ENCODE measurements at regions not wholly inside any gene's neighbourhood (a gene's known extent, or its start where the extent isn't known, plus 50 kb on each side); places are given as distances from the start of the nearest gene placed in this dataset.

- H3K9me2 ChIP-seq (ENCODE audit: insufficient read depth): no peaks in the 10 kb centered on the region
- no peaks in the 10 kb centered on the region for H3K79me2 ChIP-seq (ENCODE audit: low read depth)
- H3K27ac ChIP-seq: no peak overlapping the region
- intact Hi-C loops (cut with micrococcal nuclease; ENCODE audit: unreplicated experiment): loop anchor here (5.0 kb wide), 2 partner anchors 41 to 89 kb away; no protein-coding TSS in a partner anchor
- TF ChIP-seq CTCF (conservative IDR thresholded peaks at IDR 0.05) (no peak), EZH2 (IDR thresholded peaks at IDR 0.05; ENCODE audit: low read depth) (no peak)
- H4K20me1 ChIP-seq (ENCODE audit: insufficient read depth): no peaks in the 10 kb centered on the region
- no peaks in the 10 kb centered on the region for H3K36me3 ChIP-seq (ENCODE audit: low read depth)
- H3K27me3 ChIP-seq (ENCODE audit: insufficient read depth, low read depth): no peaks in the 10 kb centered on the region
- H3K9me3 ChIP-seq (ENCODE audit: insufficient read depth, low read depth): no peaks in the 10 kb centered on the region
- H3K4me3 ChIP-seq: no peak overlapping the region
- H3K4me2 ChIP-seq: 0 out of 2 replicates have a peak overlapping the region, but pooled peaks have one; percentile 2
- CTCF ChIA-PET: no interaction called here
- POLR2A ChIA-PET (ENCODE audit: unreplicated experiment): no interaction called here
- H2AFZ ChIP-seq: no peak overlapping the region
- H3F3A ChIP-seq (ENCODE audit: insufficient read depth, low read depth): peaks cover 43% of the 10 kb centered on the region
- peak; percentile 43 to 61 for DNase-seq
- no TSS peak for BruUV-seq (replicated peaks)
- H3K4me1 ChIP-seq (replicated peaks; ENCODE audit: insufficient read depth): peaks cover 70% of the 10 kb centered on the region
Measured at GRCh38 chr20:50373674-50374286, 136.4 kb upstream of the PTPN1 start.

GRCh38 chr20:50374541-50375078 is 135.6 kb upstream of the PTPN1 start:
- Histone ChIP-seq H3K4me2 (no peak overlapping the region), H3K27ac (no peak overlapping the region), H3K27me3 (ENCODE audit: insufficient read depth, low read depth) (no peaks in the 10 kb centered on the region), H3K4me1 (replicated peaks; ENCODE audit: insufficient read depth) (peaks cover 63% of the 10 kb centered on the region), H3K9me2 (ENCODE audit: insufficient read depth) (no peaks in the 10 kb centered on the region), H3K79me2 (ENCODE audit: low read depth) (no peaks in the 10 kb centered on the region), H2AFZ (no peak overlapping the region), H4K20me1 (ENCODE audit: insufficient read depth) (no peaks in the 10 kb centered on the region), H3K4me3 (no peak overlapping the region), H3F3A (ENCODE audit: insufficient read depth, low read depth) (peaks cover 48% of the 10 kb centered on the region), H3K9me3 (ENCODE audit: insufficient read depth, low read depth) (no peaks in the 10 kb centered on the region), H3K36me3 (ENCODE audit: low read depth) (no peaks in the 10 kb centered on the region)
- no TSS peak for BruUV-seq (replicated peaks)
- TF ChIP-seq EZH2 (IDR thresholded peaks at IDR 0.05; ENCODE audit: low read depth) (no peak), CTCF (conservative IDR thresholded peaks at IDR 0.05) (no peak)
- DNase-seq: no peak
- ChIA-PET CTCF (no interaction called here), POLR2A (ENCODE audit: unreplicated experiment) (no interaction called here)
- intact Hi-C loops (cut with micrococcal nuclease; ENCODE audit: unreplicated experiment): loop anchor here (5.0 kb wide), 2 partner anchors 42 to 88 kb away; no protein-coding TSS in a partner anchor

GRCh38 chr20:50376179-50376887 is 133.8 kb upstream of the PTPN1 start:
- H3K27ac ChIP-seq: peak overlapping the region; percentile 22
- no peaks in the 10 kb centered on the region for H4K20me1 ChIP-seq (ENCODE audit: insufficient read depth)
- peaks cover 67% of the 10 kb centered on the region for H3K4me1 ChIP-seq (replicated peaks; ENCODE audit: insufficient read depth)
- H3F3A ChIP-seq (ENCODE audit: insufficient read depth, low read depth): peaks cover 61% of the 10 kb centered on the region
- no peaks in the 10 kb centered on the region for H3K27me3 ChIP-seq (ENCODE audit: insufficient read depth, low read depth)
- ChIA-PET CTCF (no interaction called here), POLR2A (ENCODE audit: unreplicated experiment) (no interaction called here)
- intact Hi-C loops (cut with micrococcal nuclease; ENCODE audit: unreplicated experiment): loop anchor here (2.0 kb wide), 1 partner anchor 184 kb away; no protein-coding TSS in a partner anchor
- H2AFZ ChIP-seq: no peak overlapping the region
- H3K4me2 ChIP-seq: peak overlapping the region; percentile 43
- DNase-seq: no peak
- H3K9me3 ChIP-seq (ENCODE audit: insufficient read depth, low read depth): no peaks in the 10 kb centered on the region
- no peaks in the 10 kb centered on the region for H3K79me2 ChIP-seq (ENCODE audit: low read depth)
- H3K36me3 ChIP-seq (ENCODE audit: low read depth): no peaks in the 10 kb centered on the region
- no peak for TF ChIP-seq CTCF (conservative IDR thresholded peaks at IDR 0.05)
- no peak for TF ChIP-seq EZH2 (IDR thresholded peaks at IDR 0.05; ENCODE audit: low read depth)
- H3K4me3 ChIP-seq: no peak overlapping the region
- H3K9me2 ChIP-seq (ENCODE audit: insufficient read depth): no peaks in the 10 kb centered on the region
- TSS peak; percentile 67 for BruUV-seq (replicated peaks)

All from PC-9 (cell line).